Amygdala (tissue), 56 donors: ENCODE measurements at regions not wholly inside any gene's neighbourhood (a gene's known extent, or its start where the extent isn't known, plus 50 kb on each side); places are given as distances from the start of the nearest gene placed in this dataset.
A peak's percentile ranks its signal among the peaks of the same experiment; 100 is the strongest.
"Not testable (repeated sequence)": the region's sequence is repeated elsewhere in the genome, so short reads cannot be mapped to it uniquely, and the experiment has no call there.

Source experiments
- DNase-seq, 56 donors: peaks; one replicate each; lab custom pipeline; 2025; lab: John Stamatoyannopoulos, UW

DNA sequence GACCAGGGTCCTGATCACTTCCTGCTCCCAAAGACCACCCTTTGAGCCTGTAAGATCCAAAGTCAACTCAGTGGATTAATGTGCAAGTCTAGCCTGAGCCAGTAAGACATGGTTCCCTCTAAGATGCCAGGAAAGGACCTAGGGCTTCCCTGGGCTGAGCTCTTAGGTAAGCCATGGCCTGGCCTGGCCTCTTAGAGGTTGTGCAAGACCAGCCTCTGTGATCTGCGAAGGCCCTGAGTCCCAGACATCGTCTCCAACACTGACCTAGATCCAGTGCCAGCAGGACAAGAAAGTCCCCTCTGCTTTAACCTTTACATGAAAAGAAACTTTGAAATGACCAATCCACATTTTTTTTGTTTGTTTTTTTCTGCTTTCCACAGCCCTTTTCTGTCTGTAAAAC is 73.6 kb upstream of the CYP1B1 start:
- no peak for DNase-seq

DNA sequence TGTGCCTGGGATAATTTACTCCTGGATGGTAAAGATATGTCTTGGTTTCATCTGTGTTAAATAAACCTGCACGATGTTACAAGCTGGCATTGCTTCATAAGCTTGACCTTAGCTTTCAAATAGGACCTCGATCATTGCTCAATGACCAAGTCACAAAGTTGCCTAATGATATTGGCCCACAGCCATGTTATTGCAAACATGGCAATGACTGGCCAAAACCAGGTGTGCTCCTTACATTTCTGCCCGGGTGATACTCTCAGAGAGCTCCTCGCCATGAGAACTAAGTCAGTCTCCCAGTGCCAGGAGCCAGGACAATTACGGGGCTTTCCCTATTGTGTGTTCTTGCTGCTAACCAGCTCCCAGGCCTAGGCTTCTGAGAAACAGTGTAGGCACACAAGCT is 72.5 kb upstream of the CYP1B1 start:
- DNase-seq = no peak

DNA sequence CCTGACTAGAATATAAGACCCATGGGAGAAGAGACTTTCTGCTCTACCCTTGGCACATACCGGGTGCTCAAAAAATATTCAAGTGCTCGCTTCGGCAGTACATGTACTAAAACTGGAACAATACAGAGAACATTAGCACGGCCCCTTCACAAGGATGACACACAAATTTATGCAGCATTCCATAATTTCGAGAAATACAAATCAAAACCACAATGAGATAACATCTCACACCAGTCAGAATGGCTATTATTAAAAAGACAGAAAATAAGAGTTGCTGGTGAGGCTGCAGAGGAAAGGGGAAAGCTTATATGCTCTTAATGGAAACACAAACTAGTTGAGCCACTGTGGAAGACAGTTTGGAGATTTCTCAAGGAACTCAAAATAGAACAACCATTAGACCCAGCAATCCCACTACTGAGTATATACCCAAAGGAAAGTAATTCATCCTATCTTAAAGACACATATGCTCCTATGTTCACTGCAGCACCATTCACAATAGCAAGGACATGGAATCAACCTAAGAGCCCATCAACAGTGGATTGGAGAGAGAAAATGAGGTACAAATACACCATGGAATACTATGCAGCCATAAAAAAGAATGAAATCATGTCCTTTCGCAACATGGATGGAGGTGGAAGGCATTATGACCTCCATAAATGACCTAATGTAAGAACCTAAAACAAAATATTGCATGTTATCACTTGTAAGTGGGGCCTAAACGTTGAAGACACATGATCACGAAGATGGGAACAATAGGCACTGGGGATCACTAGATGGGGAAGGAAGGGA is 71.6 kb upstream of the CYP1B1 start:
- DNase-seq = no peak

DNA sequence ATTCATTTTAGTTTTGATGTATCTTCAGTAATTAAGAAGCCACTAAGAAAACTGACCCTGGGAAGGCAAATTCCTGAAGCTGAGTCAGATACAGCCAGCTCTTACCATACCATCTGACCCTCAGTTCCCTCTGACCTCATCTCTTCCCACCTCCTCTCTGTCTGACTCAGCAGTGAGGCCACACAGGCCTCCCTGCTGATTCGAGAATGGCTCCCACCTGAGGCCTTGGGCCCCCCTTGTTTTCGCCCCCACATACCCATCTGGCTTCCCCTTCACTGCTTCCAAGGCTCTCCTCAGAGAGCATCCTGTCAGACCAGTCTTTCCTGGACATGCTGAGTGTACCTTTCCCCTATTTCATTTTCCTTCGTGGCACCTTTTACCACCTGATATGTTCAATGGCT is 71.0 kb upstream of the CYP1B1 start:
- peak in 1 of 56 donors; percentile 11 for DNase-seq

DNA sequence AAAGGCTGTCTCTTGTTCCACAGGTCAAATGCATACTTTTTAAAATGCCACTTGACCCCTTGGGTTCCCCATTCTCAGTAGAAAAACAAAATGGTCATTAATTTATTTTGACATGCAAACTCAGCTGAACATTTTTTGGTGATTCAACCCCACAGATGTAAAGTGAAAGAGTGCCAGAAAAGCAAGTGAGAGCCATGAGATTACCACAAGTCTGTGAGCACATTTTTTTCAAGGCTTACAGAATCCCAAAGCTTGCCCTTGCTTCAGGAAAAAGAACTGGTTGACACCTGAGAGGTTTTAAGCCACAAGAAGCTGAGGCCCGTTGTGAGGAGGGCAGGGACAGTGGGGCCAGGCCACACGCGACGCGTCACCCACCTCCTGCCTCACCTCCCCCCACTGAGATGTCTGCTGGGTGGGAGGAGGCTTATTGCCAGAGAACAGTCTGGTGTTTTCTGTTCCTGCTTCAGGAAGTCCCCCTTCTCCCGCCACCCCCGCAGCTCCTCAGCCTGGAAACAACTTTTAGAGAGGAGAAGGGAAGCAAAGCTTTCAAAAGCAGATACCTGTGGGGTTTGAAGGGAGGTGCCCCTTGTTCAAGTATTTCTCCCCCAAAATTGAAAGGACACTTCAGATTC is 70.4 kb upstream of the CYP1B1 start:
- peak in 18 of 56 donors; percentile 6 to 46 (median 24) for DNase-seq

DNA sequence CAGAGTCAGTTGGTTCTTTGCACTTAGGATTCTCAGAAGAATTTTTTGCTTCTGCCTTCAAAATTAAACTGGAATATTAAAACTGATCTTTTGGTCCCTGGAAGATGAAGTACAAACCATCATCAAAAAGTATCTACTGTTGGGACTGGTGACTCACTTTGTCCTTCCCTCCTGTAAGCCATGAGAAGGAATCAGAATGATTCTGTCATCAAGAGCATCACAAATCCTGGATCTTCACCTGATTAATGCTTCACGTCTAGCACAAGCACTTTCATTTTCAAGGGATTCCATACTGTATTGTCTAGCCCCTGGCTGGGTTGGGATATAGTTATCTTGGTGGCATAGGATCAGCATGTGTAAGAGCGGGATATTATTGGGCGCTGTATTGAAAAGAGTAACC is 69.3 kb upstream of the CYP1B1 start:
- DNase-seq = no peak

DNA sequence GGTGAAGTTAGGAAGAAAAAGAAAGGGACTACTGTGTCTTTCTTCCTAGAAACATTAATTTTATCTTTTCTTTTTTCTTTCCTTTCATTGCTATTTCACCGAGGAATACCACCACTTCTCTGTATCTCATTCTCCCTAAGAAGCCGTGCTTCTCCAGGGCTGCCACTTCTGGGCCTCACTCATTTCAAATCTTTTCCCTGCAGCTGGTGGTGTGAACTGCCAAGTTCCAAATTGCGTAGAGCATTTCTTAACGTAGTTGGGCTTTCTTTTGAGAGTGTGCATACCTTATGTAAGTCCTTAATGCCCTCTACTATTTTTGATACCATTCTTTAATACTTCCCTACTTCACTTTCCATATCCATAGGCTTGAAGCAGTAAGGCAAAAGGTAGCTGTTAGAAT is 66.7 kb upstream of the CYP1B1 start:
- no peak for DNase-seq

DNA sequence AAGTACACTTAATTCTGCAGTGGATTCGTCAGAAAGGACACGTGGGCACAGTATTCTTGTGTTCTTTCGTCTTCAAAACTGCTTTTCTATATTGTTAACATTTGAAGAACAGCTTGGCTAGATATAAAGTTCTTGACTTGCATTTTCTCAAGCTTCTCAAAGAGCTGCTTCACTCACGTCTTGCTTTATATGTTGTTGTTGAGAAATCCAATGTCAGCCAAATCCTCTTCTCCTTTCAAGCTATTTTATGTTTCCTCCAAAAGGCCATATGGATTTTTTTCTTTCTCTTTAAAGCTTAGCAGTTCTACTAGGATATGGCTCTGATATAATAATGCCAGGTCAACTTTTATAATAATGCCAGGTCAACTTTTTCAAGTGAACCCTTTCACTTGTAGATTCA is 65.5 kb upstream of the CYP1B1 start:
- DNase-seq = no peak

DNA sequence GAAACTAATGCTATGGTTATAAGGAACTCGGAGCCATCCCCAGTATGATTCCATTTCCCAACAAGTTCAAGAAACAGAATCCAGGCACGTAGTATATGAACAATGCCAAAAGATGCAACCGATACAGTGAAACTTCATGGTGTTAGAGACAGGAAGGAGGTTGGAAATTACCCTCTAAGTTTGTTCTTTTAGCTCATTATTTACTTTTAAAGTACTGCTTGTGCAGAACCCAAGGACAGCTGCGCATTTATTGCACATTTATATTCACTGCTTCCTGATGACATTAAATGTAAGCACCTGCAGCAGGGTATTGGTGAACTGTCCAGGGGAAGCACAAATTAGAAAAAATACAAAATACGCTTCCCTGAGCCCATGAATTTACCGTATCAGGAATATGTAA is 63.0 kb upstream of the CYP1B1 start:
- DNase-seq = no peak

DNA sequence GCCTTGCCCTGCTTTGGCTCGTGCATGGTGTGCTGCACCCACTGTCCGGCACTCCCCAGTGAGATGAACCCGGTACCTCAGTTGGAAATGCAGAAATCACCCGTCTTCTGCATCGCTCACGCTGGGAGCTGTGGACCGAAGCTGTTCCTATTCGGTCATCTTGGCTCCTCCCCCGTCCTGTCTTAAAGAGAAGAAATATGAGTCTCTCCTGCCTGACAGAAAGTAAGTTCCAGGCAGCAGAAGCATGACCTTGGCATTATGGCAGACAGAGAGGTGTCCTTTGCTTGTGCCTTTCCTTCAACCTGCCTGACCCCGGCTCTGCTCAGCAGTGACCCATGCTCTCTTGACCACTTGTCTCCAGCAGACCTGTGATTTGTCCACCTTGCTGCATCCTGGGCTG is 62.5 kb upstream of the CYP1B1 start:
- no peak for DNase-seq

DNA sequence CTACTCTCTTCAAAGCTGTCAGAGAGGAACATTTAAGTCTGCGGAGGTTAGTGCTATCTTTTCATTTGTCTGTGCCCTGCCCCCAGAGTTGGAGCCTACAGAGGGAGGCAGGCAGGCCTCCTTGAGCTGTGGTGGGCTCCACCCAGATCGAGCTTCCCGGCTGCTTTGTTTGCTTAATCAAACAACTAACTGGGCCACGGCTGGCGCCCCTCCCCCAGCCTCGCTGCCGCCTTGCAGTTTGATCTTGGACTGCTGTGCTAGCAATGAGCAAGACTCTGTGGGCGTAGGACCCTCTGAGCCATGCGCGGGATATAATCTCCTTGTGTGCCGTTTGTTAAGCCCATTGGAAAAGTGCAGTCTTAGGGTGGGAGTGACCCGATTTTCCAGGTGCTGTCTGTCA is 62.0 kb upstream of the CYP1B1 start:
- not testable (repeated sequence) for DNase-seq

DNA sequence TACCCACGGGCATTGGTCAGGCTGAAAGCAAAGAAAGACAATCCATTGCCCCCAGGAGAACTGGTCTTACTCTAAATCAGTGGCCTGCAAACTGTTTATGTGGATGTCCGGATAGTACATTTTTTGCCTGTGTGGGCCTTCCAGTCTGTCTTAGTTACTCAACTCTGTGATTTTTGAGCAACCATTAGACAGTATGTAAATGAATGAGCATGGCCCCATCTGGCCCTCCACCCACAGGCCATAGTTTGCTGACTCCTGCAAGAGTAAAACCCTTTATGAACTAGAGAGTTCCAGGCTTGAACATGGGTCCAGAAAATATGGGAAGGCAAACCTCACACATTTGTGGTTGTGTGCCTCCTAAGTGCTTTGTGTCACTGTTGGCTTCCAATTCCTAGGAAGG is 55.7 kb upstream of the CYP1B1 start:
- no peak for DNase-seq

DNA sequence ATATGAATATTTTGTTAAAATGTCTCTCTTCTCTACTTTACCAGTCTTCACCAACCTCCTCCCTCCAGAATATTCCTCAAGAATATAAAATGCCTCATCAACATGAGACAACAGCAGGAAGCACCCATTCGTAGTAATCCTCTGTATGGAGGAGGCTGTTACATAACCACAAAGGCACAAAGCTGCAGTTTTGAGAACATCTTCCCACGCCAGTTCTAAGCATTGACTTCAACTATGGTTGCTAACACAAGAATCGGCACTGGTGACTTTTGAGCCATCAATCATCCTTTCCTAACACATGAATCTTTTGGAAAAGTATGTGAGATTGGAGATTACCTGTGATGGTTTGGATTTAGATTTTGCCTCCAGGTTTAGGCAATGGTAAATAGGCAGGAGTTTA is 54.9 kb upstream of the CYP1B1 start:
- DNase-seq = peak in 4 of 56 donors; percentile 9 to 48 (median 24)

DNA sequence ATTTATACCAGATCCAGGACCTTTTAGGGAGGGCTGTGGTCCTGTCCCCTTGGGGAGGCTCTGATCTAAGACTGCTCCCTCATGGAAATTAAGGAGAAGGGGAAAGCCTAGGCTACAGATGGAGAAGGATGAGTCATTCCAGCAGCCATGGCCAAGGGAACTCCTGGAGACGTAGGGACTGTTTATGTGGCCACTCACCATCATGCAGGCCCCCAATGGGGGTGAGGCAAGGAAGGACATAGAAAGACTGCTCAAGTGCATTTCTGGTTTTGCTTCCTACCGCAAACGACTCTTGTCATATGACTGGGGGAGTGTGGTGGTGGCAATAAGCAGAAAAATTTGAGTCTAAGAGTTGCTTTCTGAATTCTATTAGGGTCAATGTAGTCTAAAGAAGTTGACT is 54.0 kb upstream of the CYP1B1 start:
- no peak for DNase-seq

DNA sequence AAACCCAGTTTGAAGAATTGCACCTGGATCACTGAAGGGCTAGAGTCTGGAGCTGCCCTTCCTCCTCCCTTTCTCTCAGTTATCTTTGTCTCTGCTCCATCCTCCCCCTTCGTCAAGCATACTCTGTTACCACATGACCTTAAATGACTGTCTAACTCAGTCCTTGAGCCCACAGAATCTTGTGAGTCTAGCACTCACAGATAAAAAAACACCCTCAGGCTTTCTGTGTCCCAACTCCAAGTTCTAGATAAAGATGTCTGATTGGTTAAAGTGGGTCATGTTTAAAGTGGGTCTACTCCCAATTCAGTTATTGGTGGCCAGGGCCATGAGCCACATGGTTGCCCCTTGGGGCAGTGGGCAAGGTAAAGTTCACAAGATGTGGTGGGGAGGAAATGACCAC is 53.5 kb upstream of the CYP1B1 start:
- no peak for DNase-seq

DNA sequence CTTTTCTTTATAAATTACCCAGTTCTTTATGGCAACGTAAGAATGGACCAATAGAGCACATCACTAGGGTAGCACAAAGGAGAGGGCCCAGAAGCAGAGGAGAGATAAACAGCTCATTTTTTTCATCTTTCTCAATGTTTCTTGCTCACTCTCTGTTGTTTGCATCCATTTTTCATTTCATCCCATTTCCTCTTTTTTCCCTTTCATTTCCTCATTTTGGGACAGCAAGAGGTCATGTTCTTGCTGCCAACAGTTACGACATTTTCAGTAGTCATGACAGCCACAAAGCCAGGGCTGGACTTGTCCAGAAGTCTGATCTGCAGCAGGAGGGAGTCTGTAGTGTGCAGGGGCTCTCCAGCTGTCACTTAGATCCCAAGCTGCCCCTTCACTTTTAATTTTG is 52.7 kb upstream of the CYP1B1 start:
- DNase-seq = peak in 2 of 56 donors; percentile 6 to 10

DNA sequence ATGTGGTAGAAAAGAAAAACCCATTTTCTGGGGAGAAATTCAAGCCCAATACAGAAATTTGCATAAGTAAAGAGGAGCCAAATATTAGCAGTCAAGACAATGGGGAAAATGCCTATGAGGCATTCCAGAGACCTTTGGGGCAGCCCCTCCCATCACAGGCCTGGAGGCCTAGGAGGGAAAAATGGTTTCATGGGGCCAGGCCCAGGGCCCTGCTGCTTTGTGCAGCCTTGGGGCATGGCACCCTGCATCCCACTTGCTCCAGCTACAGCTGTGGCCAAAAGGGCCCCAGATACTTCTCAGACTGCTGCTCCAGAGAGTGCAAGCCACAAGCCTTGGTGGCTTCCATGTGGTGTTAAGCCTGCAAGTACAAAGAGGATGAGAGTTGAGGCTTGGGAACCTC is 51.3 kb upstream of the CYP1B1 start:
- DNase-seq = no peak

DNA sequence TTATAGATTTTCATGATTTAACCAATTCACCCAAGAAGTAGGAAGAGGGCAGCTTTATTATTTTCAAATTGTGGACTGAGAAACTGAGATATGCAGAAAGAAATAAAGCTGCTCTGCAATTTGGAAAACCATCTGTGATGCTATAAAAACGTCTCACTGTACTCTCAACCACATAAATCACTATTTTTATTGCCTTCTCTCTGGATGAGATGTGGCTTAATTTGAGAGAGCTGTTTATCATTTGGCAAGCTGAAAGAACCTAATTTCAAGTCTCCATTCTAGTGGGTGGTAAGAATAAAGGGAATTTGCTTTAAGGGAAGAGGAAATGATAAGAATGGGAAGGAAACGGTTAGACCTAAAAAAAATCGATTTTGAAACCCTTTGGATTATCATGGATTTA is 49.9 kb upstream of the CYP1B1 start:
- DNase-seq = no peak
